HUES6 (cell line): ENCODE measurements at regions not wholly inside any gene's neighbourhood (a gene's known extent, or its start where the extent isn't known, plus 50 kb on each side); places are given as distances from the start of the nearest gene placed in this dataset.
"Not testable (repeated sequence)": the region's sequence is repeated elsewhere in the genome, so short reads cannot be mapped to it uniquely, and the experiment has no call there.

Source experiments
- H3K27ac ChIP-seq: 2 replicates; pipeline ENCODE4 v1.7.0; 2013; ENCODE audit warnings: low read depth, mild to moderate bottlenecking, low read length, inconsistent platforms
- H3K27me3 ChIP-seq: 2 replicates; pipeline ENCODE4 v1.6.1; 2013; ENCODE audit warnings: low read length; ENCODE audit not compliant: control insufficient read depth, insufficient read depth
- H3K36me3 ChIP-seq: 2 replicates; pipeline ENCODE4 v1.6.1; 2013; ENCODE audit warnings: low read length; ENCODE audit not compliant: control insufficient read depth, insufficient read depth
- H3K4me1 ChIP-seq: 2 replicates; pipeline ENCODE4 v1.6.1; 2013; ENCODE audit warnings: low read length; ENCODE audit not compliant: control insufficient read depth, insufficient read depth
- H3K4me3 ChIP-seq: 2 replicates; pipeline ENCODE4 v1.5.1; 2013; ENCODE audit warnings: low read depth, low read length
- H3K9ac ChIP-seq: one replicate; pipeline ENCODE4 v1.6.1; 2013; ENCODE audit warnings: mild to moderate bottlenecking, low read length
- H3K9me3 ChIP-seq: 2 replicates; pipeline ENCODE4 v1.6.1; 2013; ENCODE audit warnings: low read depth, low read length; ENCODE audit not compliant: control insufficient read depth, insufficient read depth

- H3K4me1 ChIP-seq, H3K27ac ChIP-seq: not testable (repeated sequence)
These were observed 4157.8 kb upstream of the TPTE start for GRCh38 chr21:6363591-6363990.

GRCh38 chr21:6368824-6369223, 4152.6 kb upstream of the TPTE start:
- H3K27ac ChIP-seq, H3K4me1 ChIP-seq, H3K4me3 ChIP-seq, H3K36me3 ChIP-seq, H3K9me3 ChIP-seq, H3K27me3 ChIP-seq: not testable (repeated sequence)
- H3K9ac ChIP-seq, result peak overlapping the region; percentile 41

More at GRCh38 chr21:6363591-6363990, 4157.8 kb upstream of the TPTE start:
- H3K9ac ChIP-seq, H3K4me3 ChIP-seq, H3K36me3 ChIP-seq, H3K27me3 ChIP-seq, H3K9me3 ChIP-seq: not testable (repeated sequence)

GRCh38 chr21:6373253-6373652, 4148.1 kb upstream of the TPTE start:
- H3K4me1 ChIP-seq, H3K9ac ChIP-seq, H3K4me3 ChIP-seq, H3K27me3 ChIP-seq, H3K9me3 ChIP-seq, H3K36me3 ChIP-seq, H3K27ac ChIP-seq: not testable (repeated sequence)

GRCh38 chr21:6374232-6374631, 4147.2 kb upstream of the TPTE start:
- H3K9me3 ChIP-seq, H3K27me3 ChIP-seq, H3K4me1 ChIP-seq, H3K9ac ChIP-seq, H3K27ac ChIP-seq, H3K36me3 ChIP-seq, H3K4me3 ChIP-seq: not testable (repeated sequence)

- not testable (repeated sequence) for H3K27me3 ChIP-seq, H3K27ac ChIP-seq, H3K9ac ChIP-seq, H3K4me1 ChIP-seq, H3K36me3 ChIP-seq, H3K4me3 ChIP-seq, H3K9me3 ChIP-seq
These were observed 4146.5 kb upstream of the TPTE start for GRCh38 chr21:6374926-6375325.

GRCh38 chr21:6375776-6376175, 4145.6 kb upstream of the TPTE start:
- not testable (repeated sequence) for H3K9ac ChIP-seq, H3K9me3 ChIP-seq, H3K27ac ChIP-seq, H3K4me1 ChIP-seq, H3K36me3 ChIP-seq, H3K4me3 ChIP-seq, H3K27me3 ChIP-seq

- H3K9me3 ChIP-seq, H3K4me1 ChIP-seq, H3K27ac ChIP-seq, H3K27me3 ChIP-seq, H3K4me3 ChIP-seq, H3K36me3 ChIP-seq, H3K9ac ChIP-seq: not testable (repeated sequence)
These were observed 4144.9 kb upstream of the TPTE start for GRCh38 chr21:6376321-6377070.
